ENCODE measurements at regions not wholly inside any gene's neighbourhood (a gene's known extent, or its start where the extent isn't known, plus 50 kb on each side); places are given as distances from the start of the nearest gene placed in this dataset.

DNA sequence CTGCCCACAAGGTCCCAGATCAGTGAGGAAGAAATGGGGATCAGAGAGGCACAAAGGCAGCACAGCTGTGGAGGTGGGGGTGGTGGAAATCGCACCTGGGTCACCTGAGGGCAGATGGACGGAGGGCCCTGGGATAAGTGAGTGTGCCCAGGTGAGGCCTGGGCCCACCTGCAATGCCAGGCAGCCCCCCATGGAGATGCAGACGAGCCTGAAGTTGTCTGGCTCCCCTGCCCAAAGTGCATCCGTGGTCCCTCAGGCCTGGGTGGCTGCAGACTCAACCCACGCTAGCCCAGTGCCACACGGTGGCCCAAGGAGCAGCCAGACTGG, 84.9 kb downstream of the NCOR2 start:
- Histone ChIP-seq H3K27me3 (ENCODE audit: control insufficient read depth in 3 of 3, insufficient read depth in 3 of 3, low read length in 3 of 3) (no peaks in the 10 kb centered on the region), H3K27ac (ENCODE audit: low read depth in 1 of 3, low read length in 2 of 3) (no peak overlapping the region), H3K9me3 (ENCODE audit: control insufficient read depth in 2 of 2, insufficient read depth in 1 of 2, low read depth in 1 of 2, low read length in 1 of 2) (no peaks in the 10 kb centered on the region), H3K4me3 (ENCODE audit: low read depth in 1 of 3, low read length in 3 of 3) (no peak overlapping the region), H3K36me3 (ENCODE audit: control insufficient read depth in 3 of 3, insufficient read depth in 2 of 3, low read depth in 1 of 3, low read length in 3 of 3) (peaks cover 0 to 93% (median 6%) of the 10 kb centered on the region in 3 donors), H3K4me1 (ENCODE audit: control insufficient read depth in 3 of 3, insufficient read depth in 2 of 3, low read depth in 1 of 3, low read length in 2 of 3) (peaks cover 2 to 17% (median 11%) of the 10 kb centered on the region in 3 donors)
- no peak for FAIRE-seq
- no peak for DNase-seq
- 85 to 92% (median 89%) methylated on average over 6 of the region's 6 CpGs for WGBS, 3 donors

GRCh38 chr12:124481772-124482566, 85.4 kb downstream of the NCOR2 start:
- Histone ChIP-seq H3K36me3 (ENCODE audit: control insufficient read depth in 3 of 3, insufficient read depth in 2 of 3, low read depth in 1 of 3, low read length in 3 of 3) (peaks cover 0 to 91% (median 9%) of the 10 kb centered on the region in 3 donors), H3K4me3 (ENCODE audit: low read depth in 1 of 3, low read length in 3 of 3) (no peak overlapping the region), H3K27ac (ENCODE audit: low read depth in 1 of 3, low read length in 2 of 3) (no peak overlapping the region), H3K4me1 (ENCODE audit: control insufficient read depth in 3 of 3, insufficient read depth in 2 of 3, low read depth in 1 of 3, low read length in 2 of 3) (peaks cover 2 to 14% (median 11%) of the 10 kb centered on the region in 3 donors), H3K27me3 (ENCODE audit: control insufficient read depth in 3 of 3, insufficient read depth in 3 of 3, low read length in 3 of 3) (no peaks in the 10 kb centered on the region), H3K9me3 (ENCODE audit: control insufficient read depth in 2 of 2, insufficient read depth in 1 of 2, low read depth in 1 of 2, low read length in 1 of 2) (no peaks in the 10 kb centered on the region)
- no peak for FAIRE-seq
- 82 to 89% (median 83%) methylated on average over 16 to 19 of the region's 19 CpGs for WGBS, 3 donors
- no peak for DNase-seq

GRCh38 chr12:124481257-124481750, 86.1 kb downstream of the NCOR2 start:
- Histone ChIP-seq H3K4me1 (ENCODE audit: control insufficient read depth in 3 of 3, insufficient read depth in 2 of 3, low read depth in 1 of 3, low read length in 2 of 3) (peaks cover 2 to 14% (median 11%) of the 10 kb centered on the region in 3 donors), H3K4me3 (ENCODE audit: low read depth in 1 of 3, low read length in 3 of 3) (no peak overlapping the region), H3K27ac (ENCODE audit: low read depth in 1 of 3, low read length in 2 of 3) (no peak overlapping the region), H3K27me3 (ENCODE audit: control insufficient read depth in 3 of 3, insufficient read depth in 3 of 3, low read length in 3 of 3) (no peaks in the 10 kb centered on the region), H3K9me3 (ENCODE audit: control insufficient read depth in 2 of 2, insufficient read depth in 1 of 2, low read depth in 1 of 2, low read length in 1 of 2) (no peaks in the 10 kb centered on the region), H3K36me3 (ENCODE audit: control insufficient read depth in 3 of 3, insufficient read depth in 2 of 3, low read depth in 1 of 3, low read length in 3 of 3) (peaks cover 2 to 91% (median 9%) of the 10 kb centered on the region in 3 donors)
- no peak for FAIRE-seq
- DNase-seq = no peak
- 76 to 79% (median 77%) methylated on average over 17 of the region's 17 CpGs for WGBS, 3 donors

DNA sequence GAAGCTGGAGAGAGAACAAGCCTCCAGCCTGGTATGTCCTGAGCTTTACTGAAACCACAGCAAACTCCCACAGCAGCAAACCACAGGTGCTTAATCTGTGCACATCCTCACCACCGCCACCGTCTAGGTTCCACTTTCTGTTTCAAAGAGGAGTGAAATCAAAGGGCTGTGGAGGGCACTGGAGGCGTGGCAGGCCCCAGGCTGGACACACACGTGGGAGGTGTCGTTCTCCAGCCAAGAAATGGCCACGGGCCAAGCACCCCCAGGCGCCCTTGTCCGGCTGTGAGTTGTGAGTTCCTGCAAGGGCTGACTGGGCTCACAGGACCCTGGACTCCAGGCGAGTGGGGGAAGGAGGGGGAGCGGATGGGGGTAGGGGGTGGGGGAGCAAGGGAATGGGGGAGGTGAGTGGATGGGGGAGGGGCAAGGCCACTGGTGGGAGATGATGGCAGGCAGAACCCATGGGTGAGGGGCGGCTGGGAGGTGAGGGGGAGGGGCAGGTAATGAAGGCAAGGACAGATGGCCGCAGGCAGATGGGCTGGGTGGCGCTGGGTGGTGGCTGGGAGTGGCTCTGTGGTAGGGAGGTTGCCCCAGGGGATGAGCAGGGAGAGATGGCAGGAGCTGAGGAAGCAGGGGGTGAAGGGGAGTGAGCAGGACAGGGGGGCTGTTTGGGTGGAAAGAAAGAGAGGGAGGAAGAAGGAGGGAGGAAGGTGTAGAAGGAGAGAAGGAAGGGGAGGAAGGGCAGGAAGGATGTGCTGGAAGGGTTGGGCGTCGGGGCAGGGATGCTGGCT, 86.7 kb downstream of the NCOR2 start:
- Histone ChIP-seq H3K36me3 (ENCODE audit: control insufficient read depth in 3 of 3, insufficient read depth in 2 of 3, low read depth in 1 of 3, low read length in 3 of 3) (peaks cover 4 to 91% (median 11%) of the 10 kb centered on the region in 3 donors), H3K4me3 (ENCODE audit: low read depth in 1 of 3, low read length in 3 of 3) (no peak overlapping the region), H3K4me1 (ENCODE audit: control insufficient read depth in 3 of 3, insufficient read depth in 2 of 3, low read depth in 1 of 3, low read length in 2 of 3) (peaks cover 2 to 14% (median 11%) of the 10 kb centered on the region in 3 donors), H3K27me3 (ENCODE audit: control insufficient read depth in 3 of 3, insufficient read depth in 3 of 3, low read length in 3 of 3) (no peaks in the 10 kb centered on the region), H3K9me3 (ENCODE audit: control insufficient read depth in 2 of 2, insufficient read depth in 1 of 2, low read depth in 1 of 2, low read length in 1 of 2) (peaks cover 0 to 5% of the 10 kb centered on the region in 2 donors), H3K27ac (ENCODE audit: low read depth in 1 of 3, low read length in 2 of 3) (peak overlapping the region in 1 of 3 donors; percentile 55)
- WGBS, 3 donors = 25 to 30% (median 29%) methylated on average over 11 to 15 of the region's 15 CpGs
- peak; percentile 40 to 51 for DNase-seq
- no peak for FAIRE-seq

GRCh38 chr12:124479680-124480468, 87.5 kb downstream of the NCOR2 start:
- Histone ChIP-seq H3K4me1 (ENCODE audit: control insufficient read depth in 3 of 3, insufficient read depth in 2 of 3, low read depth in 1 of 3, low read length in 2 of 3) (peaks cover 2 to 14% (median 11%) of the 10 kb centered on the region in 3 donors), H3K36me3 (ENCODE audit: control insufficient read depth in 3 of 3, insufficient read depth in 2 of 3, low read depth in 1 of 3, low read length in 3 of 3) (peaks cover 4 to 92% (median 12%) of the 10 kb centered on the region in 3 donors), H3K4me3 (ENCODE audit: low read depth in 1 of 3, low read length in 3 of 3) (no peak overlapping the region), H3K9me3 (ENCODE audit: control insufficient read depth in 2 of 2, insufficient read depth in 1 of 2, low read depth in 1 of 2, low read length in 1 of 2) (peaks cover 0 to 7% of the 10 kb centered on the region in 2 donors), H3K27ac (ENCODE audit: low read depth in 1 of 3, low read length in 2 of 3) (peak overlapping the region in 1 of 3 donors; percentile 55), H3K27me3 (ENCODE audit: control insufficient read depth in 3 of 3, insufficient read depth in 3 of 3, low read length in 3 of 3) (no peaks in the 10 kb centered on the region)
- no peak for FAIRE-seq
- DNase-seq = peak; percentile 44 to 62
- WGBS, 3 donors = 28 to 63% (median 35%) methylated on average over 16 to 19 of the region's 19 CpGs

- FAIRE-seq = no peak
- no peak overlapping the region for H3K4me3 ChIP-seq (ENCODE audit: low read depth in 1 of 3, low read length in 3 of 3)
- WGBS, 3 donors = 95 to 97% (median 95%) methylated on average over 42 of the region's 42 CpGs
- H3K4me1 ChIP-seq (ENCODE audit: control insufficient read depth in 3 of 3, insufficient read depth in 2 of 3, low read depth in 1 of 3, low read length in 2 of 3) = peaks cover 2 to 14% (median 11%) of the 10 kb centered on the region in 3 donors
- H3K36me3 ChIP-seq (ENCODE audit: control insufficient read depth in 3 of 3, insufficient read depth in 2 of 3, low read depth in 1 of 3, low read length in 3 of 3) = peaks cover 4 to 91% (median 12%) of the 10 kb centered on the region in 3 donors
- H3K9me3 ChIP-seq (ENCODE audit: control insufficient read depth in 2 of 2, insufficient read depth in 1 of 2, low read depth in 1 of 2, low read length in 1 of 2) = peaks cover 0 to 14% of the 10 kb centered on the region in 2 donors
- DNase-seq = no peak
- H3K27me3 ChIP-seq (ENCODE audit: control insufficient read depth in 3 of 3, insufficient read depth in 3 of 3, low read length in 3 of 3) = no peaks in the 10 kb centered on the region
- H3K27ac ChIP-seq (ENCODE audit: low read depth in 1 of 3, low read length in 2 of 3) = peak overlapping the region in 1 of 3 donors; percentile 14
Measured at GRCh38 chr12:124478985-124479645, 88.3 kb downstream of the NCOR2 start.

DNA sequence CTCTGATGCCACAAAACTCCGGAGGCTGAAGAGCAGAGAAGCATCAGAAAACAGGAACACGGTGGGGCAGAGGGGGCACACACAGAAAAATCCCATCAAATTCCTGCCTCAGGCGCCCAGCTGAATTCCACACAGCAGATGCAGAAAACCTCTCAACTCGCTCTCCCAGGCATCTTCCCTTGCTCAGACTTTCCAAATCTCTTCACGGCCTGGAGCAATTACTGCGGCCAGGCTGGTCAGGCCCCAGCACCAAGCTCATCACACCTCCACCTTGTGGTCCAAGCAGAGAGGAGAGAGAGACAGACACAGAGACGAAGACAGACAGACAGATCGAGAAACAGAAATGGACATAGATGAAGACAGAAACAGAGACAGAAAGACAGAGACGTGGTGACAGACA, 89.0 kb downstream of the NCOR2 start:
- WGBS, 3 donors = 88 to 95% (median 95%) methylated on average over 9 of the region's 9 CpGs
- H3K9me3 ChIP-seq (ENCODE audit: control insufficient read depth in 2 of 2, insufficient read depth in 1 of 2, low read depth in 1 of 2, low read length in 1 of 2) = peaks cover 0 to 21% of the 10 kb centered on the region in 2 donors
- FAIRE-seq (no peak), DNase-seq (no peak)
- no peak overlapping the region for H3K4me3 ChIP-seq (ENCODE audit: low read depth in 1 of 3, low read length in 3 of 3)
- no peaks in the 10 kb centered on the region for H3K27me3 ChIP-seq (ENCODE audit: control insufficient read depth in 3 of 3, insufficient read depth in 3 of 3, low read length in 3 of 3)
- peaks cover 2 to 14% (median 11%) of the 10 kb centered on the region in 3 donors for H3K4me1 ChIP-seq (ENCODE audit: control insufficient read depth in 3 of 3, insufficient read depth in 2 of 3, low read depth in 1 of 3, low read length in 2 of 3)
- peaks cover 4 to 91% (median 14%) of the 10 kb centered on the region in 3 donors for H3K36me3 ChIP-seq (ENCODE audit: control insufficient read depth in 3 of 3, insufficient read depth in 2 of 3, low read depth in 1 of 3, low read length in 3 of 3)
- H3K27ac ChIP-seq (ENCODE audit: low read depth in 1 of 3, low read length in 2 of 3) = no peak overlapping the region
